Lung (tissue), 11 donors: ENCODE measurements at regions not wholly inside any gene's neighbourhood (a gene's known extent, or its start where the extent isn't known, plus 50 kb on each side); places are given as distances from the start of the nearest gene placed in this dataset.
"Not testable (repeated sequence)": the region's sequence is repeated elsewhere in the genome, so short reads cannot be mapped to it uniquely, and the experiment has no call there.

Experiments used
- ATAC-seq: fragments of 200-7000 bp; cut with Tn5 transposase; one replicate; pipeline ENCODE4 v1.9.1; 2020; ENCODE audit warnings: moderate number of reproducible peaks; ENCODE audit not compliant: insufficient read depth, low FRiP score
- DNase-seq, 3 donors: peaks; one replicate each; pipeline ENCODE4 v3.0.0-alpha.2; 2013 to 2017
- H3K27ac ChIP-seq, 2 donors: one replicate each; pipeline ENCODE4 v1.5.1; 2013; ENCODE audit warnings: mild to moderate bottlenecking in 2 of 2, moderate library complexity in 2 of 2, control low read depth in 1 of 2, inconsistent platforms in 1 of 2, low read depth in 1 of 2, low read length in 1 of 2
- H3K27me3 ChIP-seq, 3 donors: one replicate each; pipeline ENCODE4 v1.5.1; 2013; ENCODE audit warnings: low read length in 2 of 3; ENCODE audit not compliant: control insufficient read depth in 3 of 3, insufficient read depth in 3 of 3
- H3K36me3 ChIP-seq, 4 donors: one replicate each; pipeline ENCODE4 v1.5.1; 2013; ENCODE audit warnings: low read length in 4 of 4, mild to moderate bottlenecking in 1 of 4, moderate library complexity in 1 of 4; ENCODE audit not compliant: control insufficient read depth in 4 of 4, insufficient read depth in 4 of 4
- H3K4me1 ChIP-seq, 5 donors: one replicate each; pipeline ENCODE4 v1.5.1; 2013; ENCODE audit warnings: low read length in 5 of 5, mild to moderate bottlenecking in 2 of 5, moderate library complexity in 1 of 5; ENCODE audit not compliant: control insufficient read depth in 5 of 5, insufficient read depth in 5 of 5
- H3K4me3 ChIP-seq: one replicate; pipeline ENCODE4 v1.5.1; 2013; ENCODE audit warnings: mild to moderate bottlenecking, control low read depth, moderate library complexity
- H3K9ac ChIP-seq, 2 donors: one replicate each; pipeline ENCODE4 v1.5.1; 2013; ENCODE audit warnings: low read length in 2 of 2, control low read depth in 1 of 2; ENCODE audit not compliant: insufficient read depth in 1 of 2
- H3K9me3 ChIP-seq, 4 donors: one replicate each; pipeline ENCODE4 v1.5.1; 2013; ENCODE audit warnings: low read length in 3 of 4, mild to moderate bottlenecking in 1 of 4, moderate library complexity in 1 of 4; ENCODE audit not compliant: control insufficient read depth in 4 of 4, insufficient read depth in 3 of 4
- WGBS, 2 donors: extraction: QIAGEN DNeasy Blood & Tissue Kit; methylation state at CpG; one replicate each; pipeline ENCODE4 v1.1.7; 2013; 5-methylcytosine and 5-hydroxymethylcytosine counted together
- TF ChIP-seq, protein P1 (sequence below): IDR thresholded peaks from 2 replicates; pipeline ENCODE4 v1.5.1; 2012; ENCODE audit warnings: mild to moderate bottlenecking; ENCODE audit errors: control extremely low read depth, extremely low read depth
- donor health status: control.
- donor health status: control.
- donor health status: Bipolar disorder and iron deficiency.
- donor health status: healthy.
- donor health status: DM: yes; HTN: yes; CAD: no.

DNA sequence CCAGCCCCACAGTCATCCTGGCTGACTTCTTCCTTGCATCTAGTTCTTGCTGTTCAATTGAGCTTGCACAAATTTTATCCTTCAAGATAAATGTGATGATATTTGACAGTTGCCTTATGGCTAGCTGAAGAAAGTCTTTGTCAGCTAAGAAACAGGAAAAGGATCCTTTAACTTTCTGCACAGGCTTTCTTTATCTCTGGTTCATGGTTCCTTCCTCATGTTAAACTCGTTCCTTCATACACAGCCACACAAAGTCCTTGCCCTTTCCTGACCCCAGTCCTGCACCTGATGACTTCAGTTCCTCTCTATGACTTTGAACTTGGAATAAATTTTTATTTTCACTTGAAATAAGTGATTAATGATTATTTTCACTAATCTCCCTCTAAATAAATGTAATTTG is 132.5 kb upstream of the PRSS3 start:
- WGBS, 2 donors: 35% methylated on average over 1 of the region's 1 CpG

DNA sequence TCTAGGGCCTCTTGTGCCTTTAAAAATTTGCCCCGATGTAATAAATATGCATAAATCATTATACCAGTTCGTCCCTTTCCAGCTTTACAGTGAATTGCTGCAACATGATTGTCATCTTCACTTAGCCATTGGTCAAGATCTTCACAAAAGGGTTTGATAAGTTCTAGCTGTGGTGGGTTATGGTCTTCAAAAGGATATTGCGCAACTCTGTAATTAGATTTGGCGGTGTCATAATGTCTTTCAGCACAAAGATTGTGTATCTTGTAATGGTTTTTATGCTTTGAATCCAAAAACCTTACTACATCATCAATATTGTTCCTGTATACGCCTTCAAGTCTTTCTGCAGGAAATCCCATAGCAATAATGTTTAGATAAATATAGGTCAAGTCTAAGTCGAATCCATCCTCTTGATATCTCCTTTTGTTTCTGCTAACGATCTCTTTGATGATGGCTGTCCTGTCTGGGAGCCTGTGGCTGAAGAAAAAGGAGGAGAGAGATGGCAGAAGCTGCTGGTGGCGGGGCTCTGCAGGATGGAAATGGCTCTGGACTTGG is 119.1 kb upstream of the PRSS3 start:
- Histone ChIP-seq H3K27me3 (peaks cover 0 to 18% (median 0%) of the 10 kb centered on the region in 3 donors), H3K27ac (peak overlapping the region in 1 of 2 donors; percentile 52), H3K9ac (peak overlapping the region in 1 of 2 donors; percentile 37)
- 21 to 29% methylated on average over 8 of the region's 8 CpGs for WGBS, 2 donors
- ATAC-seq, H3K9me3 ChIP-seq, H3K4me3 ChIP-seq, H3K36me3 ChIP-seq, H3K4me1 ChIP-seq: not testable (repeated sequence)
- peak in 1 of 3 donors; percentile 72 for DNase-seq

More for the DNA sequence above, 132.5 kb upstream of the PRSS3 start:
- DNase-seq (peak in 2 of 3 donors; percentile 14 to 55), ATAC-seq (no peak)
- no peak overlapping the region for H3K9ac ChIP-seq
- H3K27me3 ChIP-seq: no peaks in the 10 kb centered on the region
- H3K36me3 ChIP-seq: no peaks in the 10 kb centered on the region
- H3K4me1 ChIP-seq: peaks cover 0 to 12% (median 0%) of the 10 kb centered on the region in 5 donors
- no peak overlapping the region for H3K27ac ChIP-seq
- TF ChIP-seq, protein P1, sequence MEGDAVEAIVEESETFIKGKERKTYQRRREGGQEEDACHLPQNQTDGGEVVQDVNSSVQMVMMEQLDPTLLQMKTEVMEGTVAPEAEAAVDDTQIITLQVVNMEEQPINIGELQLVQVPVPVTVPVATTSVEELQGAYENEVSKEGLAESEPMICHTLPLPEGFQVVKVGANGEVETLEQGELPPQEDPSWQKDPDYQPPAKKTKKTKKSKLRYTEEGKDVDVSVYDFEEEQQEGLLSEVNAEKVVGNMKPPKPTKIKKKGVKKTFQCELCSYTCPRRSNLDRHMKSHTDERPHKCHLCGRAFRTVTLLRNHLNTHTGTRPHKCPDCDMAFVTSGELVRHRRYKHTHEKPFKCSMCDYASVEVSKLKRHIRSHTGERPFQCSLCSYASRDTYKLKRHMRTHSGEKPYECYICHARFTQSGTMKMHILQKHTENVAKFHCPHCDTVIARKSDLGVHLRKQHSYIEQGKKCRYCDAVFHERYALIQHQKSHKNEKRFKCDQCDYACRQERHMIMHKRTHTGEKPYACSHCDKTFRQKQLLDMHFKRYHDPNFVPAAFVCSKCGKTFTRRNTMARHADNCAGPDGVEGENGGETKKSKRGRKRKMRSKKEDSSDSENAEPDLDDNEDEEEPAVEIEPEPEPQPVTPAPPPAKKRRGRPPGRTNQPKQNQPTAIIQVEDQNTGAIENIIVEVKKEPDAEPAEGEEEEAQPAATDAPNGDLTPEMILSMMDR: no peak
- H3K9me3 ChIP-seq: no peaks in the 10 kb centered on the region
- H3K4me3 ChIP-seq: no peak overlapping the region

DNA sequence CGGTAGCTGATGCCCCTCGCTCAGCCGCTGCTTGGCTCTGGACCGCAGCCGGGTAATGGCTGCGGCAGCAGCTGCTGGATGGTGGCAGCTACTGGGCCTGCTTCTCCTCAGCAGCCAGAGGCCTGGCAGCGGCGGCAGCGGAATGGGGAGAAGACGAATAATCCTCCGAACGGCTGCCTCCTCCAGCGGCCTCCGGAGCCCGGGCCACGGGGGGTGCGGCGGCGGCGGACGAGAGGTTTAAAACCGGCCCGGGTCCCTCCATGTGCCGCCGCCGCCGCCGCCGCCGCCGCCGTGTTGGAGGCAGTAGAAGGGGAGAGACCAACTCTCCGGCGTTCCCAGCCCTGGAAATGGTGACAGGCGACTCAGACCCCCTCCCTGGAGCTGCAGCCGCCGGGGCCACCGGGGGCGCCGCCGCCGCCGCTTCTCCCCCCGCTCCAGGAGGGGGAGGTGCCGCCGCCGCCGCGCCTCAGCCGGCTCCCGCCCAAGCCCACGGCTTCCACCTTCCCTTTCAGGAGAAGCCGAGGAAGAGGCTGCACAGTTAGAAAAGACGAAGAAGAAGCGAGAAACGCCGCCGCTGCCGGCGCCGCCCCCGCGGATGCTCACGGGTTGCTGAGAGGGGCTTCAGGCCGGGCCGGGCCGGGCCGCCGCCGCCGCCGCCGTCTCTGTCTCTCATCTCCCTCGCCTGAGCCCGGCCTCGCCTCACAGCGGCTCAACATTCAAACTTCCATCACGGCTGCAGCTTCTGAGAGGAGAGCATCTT is 118.4 kb upstream of the PRSS3 start:
- Histone ChIP-seq H3K4me3 (peak overlapping the region; percentile 19), H3K9ac (peak overlapping the region in 1 of 2 donors; percentile 78), H3K27ac (peak overlapping the region; percentile 1 to 52), H3K4me1 (peaks cover 0 to 9% (median 0%) of the 10 kb centered on the region in 5 donors), H3K27me3 (peaks cover 0 to 18% (median 0%) of the 10 kb centered on the region in 3 donors), H3K9me3 (no peaks in the 10 kb centered on the region), H3K36me3 (no peaks in the 10 kb centered on the region)
- DNase-seq (peak; percentile 71 to 77 (median 73)), ATAC-seq (peak; percentile 69)
- WGBS, 2 donors: 0 to 2% methylated on average over 57 to 78 of the region's 78 CpGs
- TF ChIP-seq, protein P1: no peak

DNA sequence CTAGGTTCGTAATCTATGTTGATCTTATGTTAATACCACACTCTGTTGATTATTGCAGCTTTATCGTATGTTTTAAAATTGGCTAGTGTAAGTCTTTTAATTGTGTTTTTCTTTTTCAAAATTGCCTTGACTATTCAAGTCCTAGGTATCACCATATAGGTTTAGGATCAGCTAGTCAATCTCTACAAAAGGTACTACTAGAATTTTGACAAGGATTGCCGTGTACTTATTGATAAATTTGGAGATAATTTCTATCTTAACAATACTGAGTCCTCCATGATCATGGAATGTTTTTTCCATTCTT is 117.9 kb upstream of the PRSS3 start:
- peaks cover 0 to 18% (median 0%) of the 10 kb centered on the region in 3 donors for H3K27me3 ChIP-seq
- H3K9ac ChIP-seq: peak overlapping the region in 1 of 2 donors; percentile 78
- WGBS, 2 donors: 49 to 50% methylated on average over 3 of the region's 3 CpGs
- H3K9me3 ChIP-seq: no peaks in the 10 kb centered on the region
- DNase-seq (no peak), ATAC-seq (no peak)
- peaks cover 0 to 1% (median 0%) of the 10 kb centered on the region in 4 donors for H3K36me3 ChIP-seq
- H3K27ac ChIP-seq: no peak overlapping the region
- peak overlapping the region; percentile 11 for H3K4me3 ChIP-seq
- TF ChIP-seq, protein P1: no peak
- H3K4me1 ChIP-seq: peaks cover 0 to 9% (median 0%) of the 10 kb centered on the region in 5 donors
